KMS-11 (cell line): ENCODE measurements at regions not wholly inside any gene's neighbourhood (a gene's known extent, or its start where the extent isn't known, plus 50 kb on each side); places are given as distances from the start of the nearest gene placed in this dataset.
"Not testable (repeated sequence)": the region's sequence is repeated elsewhere in the genome, so short reads cannot be mapped to it uniquely, and the experiment has no call there.

Source experiments
- H2AFZ ChIP-seq: fragments of 200-600 bp; sonication (generic); 2 replicates; pipeline ENCODE4 v1.6.1; 2016; ENCODE audit warnings: antibody characterized with exemption, mixed run types, low read depth
- H3K27ac ChIP-seq: fragments of 200-600 bp; sonication (generic); 2 replicates; pipeline ENCODE4 v1.6.1; 2016; ENCODE audit warnings: mild to moderate bottlenecking, mixed run types
- H3K27me3 ChIP-seq: fragments of 200-600 bp; sonication (generic); 2 replicates; pipeline ENCODE4 v1.6.1; 2017; ENCODE audit warnings: mild to moderate bottlenecking, low read depth, mixed run types, moderate library complexity; ENCODE audit not compliant: insufficient read depth
- H3K36me3 ChIP-seq: fragments of 200-600 bp; sonication (generic); 2 replicates; pipeline ENCODE4 v1.6.1; 2017; ENCODE audit warnings: mild to moderate bottlenecking, mixed run types; ENCODE audit not compliant: insufficient read depth
- H3K4me1 ChIP-seq: fragments of 200-600 bp; sonication (generic); 2 replicates; pipeline ENCODE4 v1.6.1; 2016; ENCODE audit warnings: mild to moderate bottlenecking, low read depth, mixed run types; ENCODE audit not compliant: poor library complexity, severe bottlenecking
- H3K4me2 ChIP-seq: fragments of 200-600 bp; sonication (generic); 2 replicates; pipeline ENCODE4 v1.7.0; 2016; ENCODE audit warnings: mild to moderate bottlenecking, mixed run types
- H3K4me3 ChIP-seq: fragments of 200-600 bp; sonication (generic); IDR thresholded peaks from 2 replicates; pipeline ENCODE4 v1.6.1; 2017; ENCODE audit warnings: low read depth, low read length, mixed read lengths; ENCODE audit not compliant: insufficient read depth
- H3K79me2 ChIP-seq: fragments of 200-600 bp; sonication (generic); 2 replicates; pipeline ENCODE4 v1.6.1; 2016; ENCODE audit warnings: low read depth, mixed run types; ENCODE audit not compliant: insufficient read depth
- H3K9ac ChIP-seq: fragments of 200-600 bp; sonication (generic); 2 replicates; pipeline ENCODE4 v1.6.1; 2016; ENCODE audit warnings: mild to moderate bottlenecking, mixed run types
- H4K20me1 ChIP-seq: fragments of 200-600 bp; sonication (generic); 2 replicates; pipeline ENCODE4 v1.6.1; 2016; ENCODE audit warnings: mild to moderate bottlenecking, mixed run types; ENCODE audit not compliant: insufficient read depth
- CTCF ChIP-seq: fragments of 200-600 bp; sonication (generic); conservative IDR thresholded peaks from 2 replicates; pipeline ENCODE4 v1.6.1; 2017; ENCODE audit warnings: low read depth, mild to moderate bottlenecking, antibody characterized with exemption, low read length, moderate library complexity, mixed read lengths

- H4K20me1 ChIP-seq = no peaks in the 10 kb centered on the region
- no peak overlapping the region for H3K4me3 ChIP-seq
- H3K4me1 ChIP-seq = no peaks in the 10 kb centered on the region
- H3K79me2 ChIP-seq = no peaks in the 10 kb centered on the region
- no peak overlapping the region for H3K27ac ChIP-seq
- H3K4me2 ChIP-seq = no peak overlapping the region
- no peak overlapping the region for H2AFZ ChIP-seq
- H3K36me3 ChIP-seq = no peaks in the 10 kb centered on the region
- H3K9ac ChIP-seq = no peak overlapping the region
- TF ChIP-seq CTCF = no peak
- peaks cover 59% of the 10 kb centered on the region; the same call in 1 of the 2 replicates for H3K27me3 ChIP-seq
Observed at GRCh38 chr22:45091254-45091854, 72.4 kb upstream of the NUP50 start.

GRCh38 chr22:45091875-45092274 is 71.8 kb upstream of the NUP50 start:
- H2AFZ ChIP-seq, H3K27ac ChIP-seq, H3K9ac ChIP-seq, H3K4me3 ChIP-seq, H3K4me1 ChIP-seq, H3K79me2 ChIP-seq, H3K36me3 ChIP-seq, H3K4me2 ChIP-seq, H4K20me1 ChIP-seq: not testable (repeated sequence)
- peaks cover 54% of the 10 kb centered on the region; the same call in 1 of the 2 replicates for H3K27me3 ChIP-seq

GRCh38 chr22:45092644-45093043 is 71.1 kb upstream of the NUP50 start:
- no peaks in the 10 kb centered on the region for H3K4me1 ChIP-seq
- no peak overlapping the region for H3K27ac ChIP-seq
- H3K36me3 ChIP-seq = no peaks in the 10 kb centered on the region
- H4K20me1 ChIP-seq = no peaks in the 10 kb centered on the region
- TF ChIP-seq CTCF = no peak
- H3K9ac ChIP-seq = no peak overlapping the region
- H3K4me2 ChIP-seq = no peak overlapping the region
- H2AFZ ChIP-seq = no peak overlapping the region
- no peaks in the 10 kb centered on the region for H3K79me2 ChIP-seq
- peaks cover 51% of the 10 kb centered on the region; the same call in 1 of the 2 replicates for H3K27me3 ChIP-seq
- H3K4me3 ChIP-seq = no peak overlapping the region

- Histone ChIP-seq H3K27ac (no peak overlapping the region), H3K4me1 (no peaks in the 10 kb centered on the region), H3K27me3 (peaks cover 50% of the 10 kb centered on the region; the same call in 1 of the 2 replicates), H3K36me3 (no peaks in the 10 kb centered on the region), H4K20me1 (no peaks in the 10 kb centered on the region), H3K79me2 (no peaks in the 10 kb centered on the region), H2AFZ (no peak overlapping the region), H3K4me2 (no peak overlapping the region), H3K4me3 (no peak overlapping the region), H3K9ac (no peak overlapping the region)
- no peak for TF ChIP-seq CTCF
Observed at GRCh38 chr22:45093609-45094008, 70.1 kb upstream of the NUP50 start.

GRCh38 chr22:45094081-45094720 is 69.5 kb upstream of the NUP50 start:
- no peak overlapping the region for H3K9ac ChIP-seq

More at GRCh38 chr22:45094081-45094720, 69.5 kb upstream of the NUP50 start:
- Histone ChIP-seq H3K27me3 (peaks cover 52% of the 10 kb centered on the region; the same call in 1 of the 2 replicates), H3K4me2 (no peak overlapping the region), H3K27ac (no peak overlapping the region), H3K4me1 (no peaks in the 10 kb centered on the region), H3K4me3 (no peak overlapping the region), H2AFZ (no peak overlapping the region), H3K36me3 (no peaks in the 10 kb centered on the region), H4K20me1 (no peaks in the 10 kb centered on the region), H3K79me2 (no peaks in the 10 kb centered on the region)
- no peak for TF ChIP-seq CTCF
